HEK293T (cell line): ENCODE measurements at regions not wholly inside any gene's neighbourhood (a gene's known extent, or its start where the extent isn't known, plus 50 kb on each side); places are given as distances from the start of the nearest gene placed in this dataset.

Experiments used
- BHLHE40 ChIP-seq: fragments of 450-650 bp; IDR thresholded peaks from 2 replicates; pipeline ENCODE4 v1.6.1; 2016; ENCODE audit warnings: mild to moderate bottlenecking, moderate library complexity, borderline replicate concordance
- FOXA1 ChIP-seq: fragments of 450-650 bp; IDR thresholded peaks from 2 replicates; pipeline ENCODE4 v1.6.1; 2016; ENCODE audit warnings: mild to moderate bottlenecking
- FOXM1 ChIP-seq: fragments of 450-650 bp; IDR thresholded peaks from 2 replicates; pipeline ENCODE4 v1.6.1; 2017; ENCODE audit warnings: mild to moderate bottlenecking, borderline replicate concordance
- SP1 ChIP-seq: fragments of 450-650 bp; IDR thresholded peaks from 2 replicates; pipeline ENCODE4 v1.6.1; 2017
- SUZ12 ChIP-seq: fragments of 450-650 bp; IDR thresholded peaks from 2 replicates; pipeline ENCODE4 v1.6.1; 2016; ENCODE audit warnings: mild to moderate bottlenecking

DNA sequence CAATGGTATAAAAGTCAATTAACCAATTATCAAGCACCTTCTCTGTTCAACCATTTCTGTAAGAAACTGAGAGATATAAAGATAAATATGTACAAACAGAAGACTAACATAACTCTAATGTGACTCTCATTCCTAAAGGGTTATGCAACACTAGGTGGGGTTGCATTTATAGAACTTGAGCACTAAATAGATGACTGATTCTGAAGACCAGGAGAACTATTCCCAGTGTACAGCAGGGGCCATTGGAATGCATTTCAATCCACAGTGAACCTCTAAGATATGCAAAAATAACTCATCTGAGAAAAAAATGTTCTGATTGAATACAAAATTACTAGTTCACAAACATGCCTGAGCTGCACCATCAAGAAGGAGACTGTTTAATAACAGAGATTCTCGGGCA lies 341.2 kb upstream of the STEAP1 start:
- no peak for TF ChIP-seq SP1
- no peak for TF ChIP-seq BHLHE40
- TF ChIP-seq SUZ12, result no peak
- no peak for TF ChIP-seq FOXA1
- TF ChIP-seq FOXM1, result no peak
